CD4-positive, alpha-beta T cell treated with Interleukin-21 for 1 hour (primary cell): ENCODE measurements at regions not wholly inside any gene's neighbourhood (a gene's known extent, or its start where the extent isn't known, plus 50 kb on each side); places are given as distances from the start of the nearest gene placed in this dataset.
"Not testable (repeated sequence)": the region's sequence is repeated elsewhere in the genome, so short reads cannot be mapped to it uniquely, and the experiment has no call there.

Experiments
- DNase-seq: peaks from one replicate; pipeline ENCODE4 v3.0.0-alpha.2; 2020

- DNase-seq: no peak
Measured at GRCh38 chr5:29213475-29213874, 1980.0 kb upstream of the CDH6 start.

GRCh38 chr5:29208024-29208423 is 1985.5 kb upstream of the CDH6 start:
- DNase-seq: no peak

GRCh38 chr5:29203049-29203448 is 1990.4 kb upstream of the CDH6 start:
- DNase-seq: no peak

- DNase-seq: no peak
Measured at GRCh38 chr5:29197631-29198454, 1995.6 kb upstream of the CDH6 start.

GRCh38 chr5:29193972-29194371 is 1999.5 kb upstream of the CDH6 start:
- DNase-seq: no peak

- not testable (repeated sequence) for DNase-seq
Measured at GRCh38 chr5:29191269-29192048, 2002.0 kb upstream of the CDH6 start.

- not testable (repeated sequence) for DNase-seq
Measured at GRCh38 chr5:29190398-29190797, 2003.1 kb upstream of the CDH6 start.

GRCh38 chr5:29186380-29186779 is 2007.1 kb upstream of the CDH6 start:
- DNase-seq: not testable (repeated sequence)

GRCh38 chr5:29185558-29185957 is 2007.9 kb upstream of the CDH6 start:
- no peak for DNase-seq

GRCh38 chr5:29175774-29176173 is 2017.7 kb upstream of the CDH6 start:
- DNase-seq: no peak

GRCh38 chr5:29170599-29170998 is 2022.9 kb upstream of the CDH6 start:
- DNase-seq: no peak

- DNase-seq: no peak
Measured at GRCh38 chr5:29169886-29170285, 2023.6 kb upstream of the CDH6 start.

- no peak for DNase-seq
Measured at GRCh38 chr5:29162297-29162696, 2031.2 kb upstream of the CDH6 start.

GRCh38 chr5:29161399-29162291 is 2031.8 kb upstream of the CDH6 start:
- DNase-seq: no peak

GRCh38 chr5:29157975-29158374 is 2035.5 kb upstream of the CDH6 start:
- DNase-seq: no peak

- DNase-seq: no peak
Measured at GRCh38 chr5:29150840-29151239, 2042.6 kb upstream of the CDH6 start.

GRCh38 chr5:29148581-29148980 is 2044.9 kb upstream of the CDH6 start:
- no peak for DNase-seq

GRCh38 chr5:29148073-29148472 is 2045.4 kb upstream of the CDH6 start:
- DNase-seq: no peak

- DNase-seq: no peak
Measured at GRCh38 chr5:29143266-29143665, 2050.2 kb upstream of the CDH6 start.

- no peak for DNase-seq
Measured at GRCh38 chr5:29134418-29134817, 2059.1 kb upstream of the CDH6 start.

GRCh38 chr5:29131285-29131684 is 2062.2 kb upstream of the CDH6 start:
- no peak for DNase-seq

GRCh38 chr5:29130786-29131185 is 2062.7 kb upstream of the CDH6 start:
- DNase-seq: no peak

GRCh38 chr5:29127524-29128156 is 2065.8 kb upstream of the CDH6 start:
- DNase-seq: not testable (repeated sequence)
